H9 (cell line): ENCODE measurements at regions not wholly inside any gene's neighbourhood (a gene's known extent, or its start where the extent isn't known, plus 50 kb on each side); places are given as distances from the start of the nearest gene placed in this dataset.

Experiments
- DNase-seq: peaks from one replicate; pipeline ENCODE4 v3.0.0-alpha.2; 2017
- H2AFZ ChIP-seq: one replicate; pipeline ENCODE4 v1.6.1; 2013; ENCODE audit warnings: mild to moderate bottlenecking, low read length, control low read depth, moderate library complexity
- H2AK5ac ChIP-seq: 2 replicates; pipeline ENCODE4 v1.6.1; 2013; ENCODE audit warnings: low read length, control low read depth, mixed read lengths; ENCODE audit not compliant: insufficient read length
- H2BK120ac ChIP-seq: one replicate; pipeline ENCODE4 v1.6.1; 2013; ENCODE audit warnings: low read depth, mild to moderate bottlenecking, low read length, control low read depth, inconsistent platforms; ENCODE audit not compliant: poor library complexity, severe bottlenecking
- H2BK12ac ChIP-seq: 2 replicates; pipeline ENCODE4 v1.6.1; 2013; ENCODE audit warnings: low read length, control low read depth, mixed read lengths, low read depth; ENCODE audit not compliant: insufficient read length
- H2BK15ac ChIP-seq: 2 replicates; pipeline ENCODE4 v1.6.1; 2013; ENCODE audit warnings: low read depth, low read length, control low read depth
- H2BK20ac ChIP-seq: one replicate; pipeline ENCODE4 v1.6.1; 2013; ENCODE audit warnings: low read depth, mild to moderate bottlenecking, low read length, control low read depth, inconsistent platforms; ENCODE audit not compliant: poor library complexity, severe bottlenecking
- H2BK5ac ChIP-seq: 2 replicates; pipeline ENCODE4 v1.6.1; 2013; ENCODE audit warnings: low read length, control low read depth, mixed read lengths; ENCODE audit not compliant: insufficient read length
- H3K14ac ChIP-seq: 2 replicates; pipeline ENCODE4 v1.6.1; 2013; ENCODE audit warnings: low read length, control low read depth; ENCODE audit not compliant: insufficient read depth
- H3K18ac ChIP-seq: 2 replicates; pipeline ENCODE4 v1.6.1; 2013; ENCODE audit warnings: low read depth, mild to moderate bottlenecking, mixed read lengths, low read length, control low read depth; ENCODE audit not compliant: insufficient read length
- H3K23ac ChIP-seq: 2 replicates; pipeline ENCODE4 v1.6.1; 2013; ENCODE audit warnings: low read length, control low read depth, mixed read lengths, low read depth; ENCODE audit not compliant: insufficient read length
- H3K23me2 ChIP-seq: 2 replicates; pipeline ENCODE4 v1.6.1; 2013; ENCODE audit warnings: low read depth, mild to moderate bottlenecking, mixed read lengths, low read length, control low read depth; ENCODE audit not compliant: insufficient read length, poor library complexity, severe bottlenecking
- H3K27ac ChIP-seq: 2 replicates; pipeline ENCODE4 v1.5.1; 2013; ENCODE audit warnings: low read length, control low read depth, mixed read lengths, low read depth; ENCODE audit not compliant: insufficient read length
- H3K27me3 ChIP-seq: 2 replicates; pipeline ENCODE4 v1.6.1; 2013; ENCODE audit warnings: low read length, control low read depth, inconsistent platforms; ENCODE audit not compliant: insufficient read depth
- H3K4ac ChIP-seq: 2 replicates; pipeline ENCODE4 v1.6.1; 2013; ENCODE audit warnings: low read depth, mild to moderate bottlenecking, control low read depth, inconsistent platforms, low read length, moderate library complexity
- H3K4me1 ChIP-seq: 2 replicates; pipeline ENCODE4 v1.6.1; 2013; ENCODE audit warnings: low read length, control low read depth, inconsistent platforms; ENCODE audit not compliant: insufficient read depth
- H3K4me2 ChIP-seq: 2 replicates; pipeline ENCODE4 v1.6.1; 2013; ENCODE audit warnings: low read length, control low read depth, mixed read lengths; ENCODE audit not compliant: insufficient read length, insufficient read depth
- H3K56ac ChIP-seq: 2 replicates; pipeline ENCODE4 v1.6.1; 2013; ENCODE audit warnings: low read depth, mild to moderate bottlenecking, mixed read lengths, low read length, control low read depth; ENCODE audit not compliant: insufficient read length
- H3K79me1 ChIP-seq: 2 replicates; pipeline ENCODE4 v1.6.1; 2013; ENCODE audit warnings: low read depth, mild to moderate bottlenecking, moderate library complexity, low read length, control low read depth, inconsistent platforms; ENCODE audit not compliant: insufficient read depth, poor library complexity, severe bottlenecking
- H3K79me2 ChIP-seq: 2 replicates; pipeline ENCODE4 v1.6.1; 2013; ENCODE audit warnings: low read length, control low read depth, inconsistent platforms; ENCODE audit not compliant: insufficient read depth
- H3K9ac ChIP-seq: 2 replicates; pipeline ENCODE4 v1.6.1; 2013; ENCODE audit warnings: low read length, control low read depth, mixed read lengths; ENCODE audit not compliant: insufficient read length; ENCODE audit errors: extremely low read depth
- H3K9me3 ChIP-seq: one replicate; pipeline ENCODE4 v1.6.1; 2013; ENCODE audit warnings: low read depth, low read length, inconsistent platforms; ENCODE audit not compliant: control insufficient read depth
- H3T11ph ChIP-seq: one replicate; pipeline ENCODE4 v1.6.1; 2013; ENCODE audit warnings: mild to moderate bottlenecking, low read length, control low read depth, inconsistent platforms
- H4K20me1 ChIP-seq: one replicate; pipeline ENCODE4 v1.6.1; 2013; ENCODE audit not compliant: control insufficient read depth, insufficient read length, insufficient read depth
- H4K5ac ChIP-seq: 2 replicates; pipeline ENCODE4 v1.6.1; 2013; ENCODE audit warnings: low read depth, mild to moderate bottlenecking, mixed read lengths, low read length, control low read depth; ENCODE audit not compliant: insufficient read length
- H4K8ac ChIP-seq: replicated peaks from 2 replicates; pipeline ENCODE4 v1.6.1; 2013; ENCODE audit warnings: low read length, control low read depth, mixed read lengths, low read depth; ENCODE audit not compliant: insufficient read length
- H4K91ac ChIP-seq: 2 replicates; pipeline ENCODE4 v1.6.1; 2013; ENCODE audit warnings: low read depth, mild to moderate bottlenecking, moderate library complexity, mixed read lengths, low read length, control low read depth; ENCODE audit not compliant: insufficient read length
- H3K27ac Mint-ChIP-seq, 3 experiments: 2 replicates in 2 of 3; 3 replicates in 1 of 3; pipeline ENCODE4 v1.8.0; 2020 to 2021; ENCODE audit warnings: mixed read lengths in 3 of 3, mild to moderate bottlenecking in 1 of 3, moderate library complexity in 1 of 3
- H3K27me3 Mint-ChIP-seq: 2 replicates; pipeline ENCODE4 v1.8.0; 2021; ENCODE audit warnings: low read depth, mild to moderate bottlenecking, moderate library complexity, mixed read lengths
- H3K36me3 Mint-ChIP-seq, 3 experiments: 2 replicates in 2 of 3; 3 replicates in 1 of 3; pipeline ENCODE4 v1.8.0; 2020 to 2021; ENCODE audit warnings: low read depth in 3 of 3, mixed read lengths in 3 of 3; ENCODE audit not compliant: insufficient read depth in 1 of 3
- H3K4me1 Mint-ChIP-seq, 2 experiments: 2 replicates each; pipeline ENCODE4 v1.8.0; 2020; ENCODE audit warnings: mixed read lengths in 2 of 2
- H3K4me3 Mint-ChIP-seq, 2 experiments: 2 replicates in 1 of 2; 3 replicates in 1 of 2; pipeline ENCODE4 v1.8.0; 2020 to 2021; ENCODE audit warnings: mild to moderate bottlenecking in 2 of 2, mixed read lengths in 2 of 2, moderate library complexity in 1 of 2
- H3K9me3 Mint-ChIP-seq, 2 experiments: 2 replicates in 1 of 2; 3 replicates in 1 of 2; pipeline ENCODE4 v1.8.0; 2020; ENCODE audit warnings: mild to moderate bottlenecking in 2 of 2, mixed read lengths in 2 of 2, moderate library complexity in 1 of 2
- WGBS: extraction: QIAGEN DNeasy Blood & Tissue Kit; methylation state at CpG from one replicate; pipeline ENCODE4 v1.1.7; 2013; ENCODE audit warnings: missing lambda C conversion rate, low lambda C conversion rate, mixed read lengths; ENCODE audit not compliant: insufficient read length; ENCODE audit errors: extremely low coverage; 5-methylcytosine and 5-hydroxymethylcytosine counted together
- TF ChIP-seq, protein P1 (sequence below): fragments of 200-600 bp; sonication (generic); conservative IDR thresholded peaks from 3 replicates; pipeline ENCODE4 v1.8.0; 2021; ENCODE audit warnings: antibody characterized with exemption, mild to moderate bottlenecking

DNA sequence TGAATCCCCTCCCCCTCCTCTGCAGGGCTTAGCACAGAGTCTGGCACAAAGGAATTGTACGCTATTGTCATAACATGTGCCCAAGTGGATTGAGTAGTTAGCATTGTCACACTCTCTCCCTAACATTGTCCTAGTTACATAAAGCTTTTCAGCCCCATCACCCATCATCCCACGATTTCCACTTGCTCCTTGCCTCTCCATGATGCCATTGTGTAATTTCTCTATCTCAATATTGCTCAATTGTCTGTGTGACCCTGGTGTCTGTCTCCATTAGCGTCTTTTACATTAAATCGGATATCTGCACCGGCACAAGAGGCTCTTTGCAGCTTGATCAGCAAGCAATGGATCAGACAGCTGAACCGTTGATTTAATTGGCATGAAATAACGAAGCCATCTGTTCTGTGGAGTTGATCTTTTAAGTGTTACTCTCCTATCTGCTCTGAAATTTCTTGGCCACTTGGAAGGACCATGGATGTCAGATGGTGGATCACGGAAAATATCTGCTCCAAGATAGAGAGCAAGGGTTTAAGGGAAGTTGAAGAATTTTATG lies 77.0 kb upstream of the HS3ST4 start:
- Histone ChIP-seq H3K14ac (no peak overlapping the region), H3K56ac (no peak overlapping the region), H2BK12ac (no peak overlapping the region), H3K4ac (no peak overlapping the region), H2BK15ac (no peak overlapping the region), H2AK5ac (no peak overlapping the region), H3K23me2 (no peaks in the 10 kb centered on the region), H3K79me1 (no peaks in the 10 kb centered on the region), H3K79me2 (no peaks in the 10 kb centered on the region), H4K5ac (no peak overlapping the region), H2AFZ (no peak overlapping the region), H3K9ac (no peak overlapping the region), H3K4me2 (no peak overlapping the region), H3K4me1 (no peaks in the 10 kb centered on the region; the same call in 1 of the 2 replicates), H3K9me3 (no peaks in the 10 kb centered on the region), H3K27ac (no peak overlapping the region), H2BK120ac (no peak overlapping the region), H2BK20ac (no peak overlapping the region), H2BK5ac (no peak overlapping the region), H4K8ac (no peak overlapping the region), H3K27me3 (no peaks in the 10 kb centered on the region), H3T11ph (no peak overlapping the region), H3K18ac (no peak overlapping the region), H4K20me1 (no peaks in the 10 kb centered on the region), H4K91ac (no peak overlapping the region), H3K23ac (no peak overlapping the region)
- DNase-seq = no peak
- TF ChIP-seq, protein P1, sequence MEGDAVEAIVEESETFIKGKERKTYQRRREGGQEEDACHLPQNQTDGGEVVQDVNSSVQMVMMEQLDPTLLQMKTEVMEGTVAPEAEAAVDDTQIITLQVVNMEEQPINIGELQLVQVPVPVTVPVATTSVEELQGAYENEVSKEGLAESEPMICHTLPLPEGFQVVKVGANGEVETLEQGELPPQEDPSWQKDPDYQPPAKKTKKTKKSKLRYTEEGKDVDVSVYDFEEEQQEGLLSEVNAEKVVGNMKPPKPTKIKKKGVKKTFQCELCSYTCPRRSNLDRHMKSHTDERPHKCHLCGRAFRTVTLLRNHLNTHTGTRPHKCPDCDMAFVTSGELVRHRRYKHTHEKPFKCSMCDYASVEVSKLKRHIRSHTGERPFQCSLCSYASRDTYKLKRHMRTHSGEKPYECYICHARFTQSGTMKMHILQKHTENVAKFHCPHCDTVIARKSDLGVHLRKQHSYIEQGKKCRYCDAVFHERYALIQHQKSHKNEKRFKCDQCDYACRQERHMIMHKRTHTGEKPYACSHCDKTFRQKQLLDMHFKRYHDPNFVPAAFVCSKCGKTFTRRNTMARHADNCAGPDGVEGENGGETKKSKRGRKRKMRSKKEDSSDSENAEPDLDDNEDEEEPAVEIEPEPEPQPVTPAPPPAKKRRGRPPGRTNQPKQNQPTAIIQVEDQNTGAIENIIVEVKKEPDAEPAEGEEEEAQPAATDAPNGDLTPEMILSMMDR = no peak
- peak overlapping the region in 1 of 3 experiments; percentile 1; a peak in 1 of 7 replicates for H3K27ac Mint-ChIP-seq
- 0 out of 7 replicates have a peak, but pooled peaks cover 0 to 2% (median 0%) of the 10 kb centered on the region in 3 experiments for H3K36me3 Mint-ChIP-seq
- H3K4me3 Mint-ChIP-seq = no peak overlapping the region
- WGBS = no CpG with 5 or more reads among the region's 8 CpGs
- H3K9me3 Mint-ChIP-seq = peaks cover 0 to 2% of the 10 kb centered on the region in 2 experiments; a peak in 1 of 5 replicates
- H3K27me3 Mint-ChIP-seq = no peaks in the 10 kb centered on the region; the same call in 1 of the 2 replicates
- peaks cover 14 to 16% of the 10 kb centered on the region in 2 experiments for H3K4me1 Mint-ChIP-seq
